Right forelimb (tissue), 1 donor: ENCODE measurements at regions not wholly inside any gene's neighbourhood (a gene's known extent, or its start where the extent isn't known, plus 50 kb on each side); places are given as distances from the start of the nearest gene placed in this dataset.

ENCODE experiments used
- DNase-seq: peaks from one replicate; pipeline ENCODE4 v3.0.0-alpha.2; 2018

DNA sequence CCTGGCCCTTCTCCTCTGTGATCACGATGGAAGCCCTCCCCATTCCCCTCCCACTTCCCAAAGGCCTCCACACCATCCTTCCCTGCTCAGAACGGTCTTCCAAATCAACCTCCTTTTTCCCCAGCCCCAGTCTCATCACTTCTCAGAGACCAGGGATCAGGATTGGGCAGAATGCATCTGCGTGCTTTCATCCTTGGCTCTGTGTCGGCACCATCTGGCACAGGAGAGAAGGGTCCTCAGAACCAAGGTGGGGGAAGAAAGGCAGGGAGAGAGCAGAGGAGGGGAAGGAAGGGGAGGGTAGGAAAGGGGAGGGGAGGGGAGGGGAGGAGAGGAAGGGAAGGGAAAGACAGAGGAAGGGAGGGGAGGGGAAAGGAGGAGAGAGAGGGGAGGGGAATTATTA is 52.4 kb upstream of the FICD start:
- no peak for DNase-seq

DNA sequence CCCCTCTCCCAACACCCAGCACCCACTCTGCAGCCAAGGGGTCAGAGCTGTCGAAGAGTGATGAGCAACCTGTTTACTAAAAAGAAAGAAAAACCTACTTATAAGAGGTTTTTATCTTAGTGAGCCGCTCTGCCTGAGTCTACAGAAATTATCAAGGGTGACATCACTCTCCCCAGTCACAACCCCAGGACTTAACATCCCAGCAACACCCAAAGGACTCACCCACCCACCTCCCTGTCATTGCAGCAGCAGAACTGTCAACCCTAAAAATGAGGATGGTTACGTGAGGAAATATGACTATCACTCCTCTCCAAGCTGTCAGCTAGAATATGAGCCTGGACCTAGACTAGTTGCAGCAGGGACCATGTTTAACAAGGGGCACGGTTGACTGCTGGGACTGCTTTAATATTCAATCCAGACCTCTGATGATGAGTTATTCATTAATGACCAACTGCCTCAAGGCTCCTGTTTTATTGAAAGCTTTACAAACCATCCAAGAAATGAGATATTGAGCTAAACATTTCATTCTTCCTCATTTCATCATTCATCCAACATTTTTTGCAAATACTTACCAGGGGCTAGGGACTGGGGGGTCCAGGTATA is 53.9 kb upstream of the FICD start:
- DNase-seq: no peak

DNA sequence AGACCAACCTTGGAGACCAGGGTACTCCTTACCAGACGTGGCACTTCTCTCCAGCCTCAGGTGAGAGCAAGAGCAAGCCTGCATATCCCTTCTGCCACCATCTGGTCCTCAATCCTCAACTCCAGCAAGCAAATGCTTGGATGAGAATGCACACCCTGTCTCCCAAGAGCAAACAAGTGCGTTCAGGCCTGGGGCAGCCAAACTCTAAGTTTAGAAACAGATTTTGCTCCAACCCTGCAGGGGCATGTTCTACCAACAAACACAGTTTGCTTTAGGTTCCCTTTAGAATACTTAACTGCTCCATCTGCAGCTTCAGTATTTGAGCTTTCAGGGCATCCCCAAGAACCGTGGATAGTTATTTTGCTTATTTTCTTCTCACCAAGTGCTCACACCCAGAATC is 55.9 kb upstream of the FICD start:
- DNase-seq: no peak

DNA sequence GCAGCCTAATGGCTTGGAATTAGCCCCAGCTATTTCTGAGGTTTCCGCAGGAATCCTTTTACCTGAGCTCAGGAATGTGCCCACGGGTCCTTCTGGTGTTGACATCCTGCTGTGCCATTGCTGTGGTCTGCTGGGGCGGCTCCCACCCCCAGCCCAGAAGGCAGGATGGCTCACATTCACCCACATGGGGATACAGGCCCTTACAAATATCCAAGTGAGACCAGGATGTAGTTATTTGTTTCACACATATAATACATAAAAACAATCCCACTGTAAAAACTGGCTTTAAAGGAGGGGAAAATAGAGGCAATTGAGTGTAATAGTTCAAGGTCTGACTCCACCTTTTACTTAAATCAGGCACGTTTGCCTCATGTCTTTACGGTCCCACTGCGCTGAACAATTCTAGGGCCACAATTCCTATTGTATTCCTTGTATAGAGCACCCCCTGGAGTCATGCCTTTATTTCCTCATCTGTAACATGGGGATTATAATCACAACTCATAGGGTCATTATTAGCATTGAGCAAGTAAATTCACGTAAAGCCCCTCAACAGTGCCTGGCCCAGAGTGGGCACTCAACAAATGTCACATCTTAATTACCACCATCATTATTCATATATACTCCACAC is 57.2 kb upstream of the FICD start:
- DNase-seq: no peak

DNA sequence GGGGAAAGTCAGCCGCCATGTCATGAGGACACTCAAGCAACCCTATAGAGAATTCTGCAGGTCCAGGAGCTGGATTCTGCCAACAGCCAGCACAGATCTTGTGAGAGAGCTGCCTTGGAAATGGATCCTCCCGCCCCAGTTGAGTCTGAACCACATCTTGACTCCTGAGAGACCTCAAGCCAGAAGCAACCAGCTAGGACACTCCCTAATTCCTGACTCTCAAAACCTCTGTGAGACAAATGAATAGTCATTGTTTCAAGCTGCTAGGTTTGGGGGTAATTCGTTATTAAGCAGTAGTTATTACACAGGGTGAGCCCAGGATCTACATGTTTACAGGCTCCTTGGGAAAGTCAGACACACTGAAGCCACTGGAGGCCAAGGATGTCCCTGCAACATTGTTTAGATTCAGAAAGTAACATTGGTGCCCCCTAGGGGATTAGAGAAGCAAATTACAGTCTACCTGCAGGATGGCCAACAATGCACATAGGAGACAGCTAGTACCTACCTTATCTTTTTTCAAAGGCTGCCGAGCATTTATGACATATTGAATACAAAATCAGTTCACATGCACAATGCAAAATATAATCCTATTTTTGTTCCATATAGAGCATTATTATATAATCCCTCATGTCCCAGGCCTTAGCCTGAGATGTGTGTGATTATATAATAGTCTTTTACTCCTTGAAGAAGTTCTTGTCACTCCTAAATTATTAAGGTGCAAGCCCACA is 57.9 kb upstream of the FICD start:
- no peak for DNase-seq

DNA sequence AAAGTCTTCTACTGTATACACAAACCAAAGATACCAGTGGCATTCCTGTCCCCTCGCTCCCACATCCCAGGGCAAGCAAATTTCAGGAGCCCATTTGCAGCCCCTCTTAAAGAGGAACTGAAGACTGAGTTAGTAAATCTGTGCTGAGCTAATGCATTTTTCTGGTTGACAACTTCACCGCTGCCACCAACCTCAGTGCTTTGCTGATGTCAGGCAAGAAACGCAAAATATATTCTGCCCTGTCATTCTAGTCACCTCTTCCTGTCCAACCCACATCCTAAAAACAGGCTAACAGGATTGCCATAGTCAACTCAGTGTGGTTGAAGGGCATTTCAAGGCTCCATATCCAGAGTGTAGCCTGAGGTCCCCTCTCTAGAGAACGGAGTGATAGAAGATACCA is 59.4 kb upstream of the FICD start:
- no peak for DNase-seq

DNA sequence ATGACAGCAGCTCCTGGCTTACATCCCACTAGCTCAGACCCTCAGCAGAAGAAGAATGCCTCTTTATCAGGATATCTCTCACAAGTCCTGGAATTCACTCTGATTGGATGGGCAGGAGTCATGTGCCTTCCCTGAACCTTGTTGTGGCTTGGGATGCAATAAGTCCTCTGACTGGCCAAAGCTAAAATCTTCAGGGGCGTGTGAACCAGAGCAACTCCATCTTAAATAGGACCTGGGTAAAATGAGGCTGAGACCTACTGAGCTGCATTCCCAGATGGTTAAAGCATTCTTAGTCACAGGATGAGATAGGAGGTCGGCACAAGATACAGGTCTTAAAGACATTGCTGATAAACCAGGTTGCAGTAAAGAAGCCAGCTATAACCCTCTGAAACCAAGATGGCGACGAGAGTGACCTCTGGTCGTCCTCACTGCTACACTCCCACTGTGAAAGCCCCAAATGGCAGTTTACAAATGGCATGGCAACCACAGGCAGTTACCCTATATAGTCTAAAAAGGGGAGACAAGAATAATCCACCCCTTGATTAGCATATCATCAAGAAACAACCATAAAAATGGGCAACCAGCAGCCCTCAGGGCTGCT is 60.4 kb upstream of the FICD start:
- DNase-seq: no peak

DNA sequence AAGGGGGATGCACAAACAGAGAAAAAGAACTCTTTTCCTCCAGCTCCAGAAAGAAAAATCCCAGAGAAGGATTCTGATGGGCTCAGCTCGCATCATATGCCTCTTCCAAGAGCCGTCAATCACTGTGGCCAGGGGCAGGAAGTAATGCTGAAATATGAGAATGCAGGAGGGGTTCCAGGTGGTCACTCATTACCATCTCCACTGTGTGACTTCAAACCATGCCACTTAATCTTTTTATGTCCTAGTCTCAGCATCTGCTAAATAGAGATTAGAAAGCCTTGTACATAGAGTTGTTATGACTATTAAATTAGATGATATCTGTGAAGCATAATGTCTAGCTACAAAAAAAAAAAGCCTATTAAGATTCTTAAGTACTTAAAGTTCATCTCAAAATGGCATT is 65.6 kb upstream of the FICD start:
- DNase-seq: no peak

DNA sequence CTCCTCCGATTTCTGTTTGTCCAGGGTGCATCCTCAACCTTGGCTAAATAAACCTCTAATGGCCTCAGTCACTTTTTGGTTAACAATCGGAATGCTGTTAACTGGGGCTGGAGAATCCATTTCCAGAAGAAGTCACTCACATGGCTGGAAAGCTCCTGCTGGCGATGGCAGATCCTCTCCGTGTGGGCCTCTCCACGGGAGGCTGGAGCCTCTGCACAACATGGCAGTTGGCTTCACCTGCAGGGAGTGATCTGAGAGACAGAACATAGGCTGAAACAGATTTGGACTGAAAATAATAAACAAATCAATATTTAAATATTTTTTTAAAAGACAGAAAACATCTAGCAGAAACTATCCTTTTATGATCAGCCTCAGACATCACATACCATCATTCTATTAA is 66.8 kb upstream of the FICD start:
- DNase-seq: no peak

DNA sequence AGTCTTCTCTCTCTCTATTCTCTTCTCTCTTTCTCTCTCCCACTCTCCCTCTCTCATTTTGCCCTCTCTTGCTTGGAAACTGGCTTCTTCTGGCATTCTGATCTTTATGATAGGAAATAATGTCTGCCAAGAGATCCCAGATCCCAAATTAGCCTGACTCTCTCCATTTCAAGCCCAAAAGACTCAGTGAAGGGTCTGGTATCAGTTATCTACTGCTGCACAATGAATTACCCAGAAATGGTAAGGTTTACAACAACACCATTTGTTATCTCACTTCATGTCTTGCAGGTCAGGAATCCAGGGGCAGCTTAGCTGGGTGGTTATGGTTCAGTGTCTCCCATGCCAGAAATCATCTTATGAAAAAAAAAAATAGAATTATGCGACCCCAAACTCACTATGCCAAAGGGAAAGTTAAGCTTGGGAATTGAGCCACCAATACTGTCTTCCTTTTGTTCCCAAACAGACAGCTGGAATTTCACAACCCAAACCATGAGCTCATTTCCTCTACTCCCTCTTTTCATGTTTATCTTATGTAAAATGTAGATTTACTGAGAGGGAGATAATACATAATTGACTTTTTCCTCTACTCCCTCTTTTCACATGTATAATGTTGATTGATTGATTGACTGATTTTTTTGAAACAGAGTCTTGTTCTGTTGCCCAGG is 67.8 kb upstream of the FICD start:
- no peak for DNase-seq

DNA sequence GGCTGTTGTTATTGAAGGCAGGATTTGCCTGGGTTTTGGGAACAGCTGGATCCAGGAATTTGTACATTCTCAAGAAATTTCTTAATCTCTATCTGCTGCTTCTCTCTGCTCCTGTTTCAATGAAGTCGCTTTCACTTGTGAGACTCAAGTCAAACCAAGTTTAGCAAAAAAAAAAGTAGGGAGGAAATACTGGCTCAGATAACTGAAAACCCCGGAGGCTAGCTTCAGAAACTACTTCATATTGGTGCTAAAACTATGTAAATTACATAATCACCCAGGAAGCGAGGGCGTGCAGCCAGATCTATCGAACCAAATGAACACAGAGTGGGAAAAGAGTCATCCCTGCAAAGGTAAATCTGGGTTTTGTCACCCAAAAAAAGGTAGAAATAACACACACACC is 68.3 kb upstream of the FICD start:
- DNase-seq: no peak

DNA sequence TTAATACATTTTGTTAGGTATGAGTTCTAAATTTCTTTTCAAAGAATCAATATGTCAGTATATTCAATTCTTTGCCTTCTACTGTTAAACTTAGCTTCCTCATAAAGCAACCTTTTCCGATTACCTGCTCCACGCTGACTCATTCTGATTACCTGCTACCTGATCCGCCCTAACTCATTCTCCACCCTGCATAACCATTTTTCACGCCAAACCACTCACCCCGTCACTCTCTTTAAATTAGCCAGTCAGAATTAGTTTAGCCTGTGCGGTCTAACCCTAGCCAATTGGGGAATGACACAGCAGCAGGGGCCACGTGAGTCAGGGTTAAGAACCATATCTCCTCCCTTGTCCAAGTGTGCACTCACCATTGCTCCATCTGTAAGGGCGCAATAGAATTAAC is 72.2 kb upstream of the FICD start:
- DNase-seq: no peak

DNA sequence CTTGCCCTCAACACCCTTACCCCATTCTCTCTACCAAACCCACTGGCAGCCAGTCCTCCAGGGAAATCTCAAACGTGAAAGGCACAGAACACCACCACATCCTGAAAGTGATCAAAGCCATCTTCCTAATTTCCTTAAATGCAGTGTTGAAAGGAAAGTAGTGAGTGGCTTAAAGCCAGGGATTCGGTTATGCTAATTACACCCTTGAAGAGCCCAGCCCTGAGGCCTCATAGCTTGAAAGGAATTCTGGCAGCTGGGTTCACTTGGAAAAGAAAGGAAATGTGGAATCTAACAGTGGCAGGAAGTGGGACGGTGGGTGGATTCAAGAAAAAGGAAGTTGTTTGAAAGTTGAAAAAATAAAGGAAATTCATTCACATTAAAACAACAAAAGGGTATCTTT is 73.0 kb upstream of the FICD start:
- DNase-seq: no peak

DNA sequence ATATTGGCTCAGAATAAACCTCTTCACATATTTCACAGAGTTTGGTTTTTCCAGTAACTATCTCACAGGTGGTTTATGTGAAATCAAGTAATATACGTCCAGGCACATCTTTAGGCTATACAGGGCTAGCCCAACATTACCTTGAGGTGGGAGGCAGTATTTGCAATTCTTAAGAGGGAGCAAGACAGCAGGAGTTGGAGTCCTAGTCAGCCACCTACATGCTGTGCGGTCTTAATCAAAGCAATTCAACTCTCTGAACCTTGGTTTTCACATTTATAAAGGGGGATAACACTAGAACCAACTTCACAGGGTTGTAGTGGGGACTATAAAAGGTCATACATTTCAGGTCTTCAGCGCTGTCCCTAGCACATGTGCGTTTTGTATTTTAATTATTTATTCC is 73.5 kb upstream of the FICD start:
- no peak for DNase-seq

DNA sequence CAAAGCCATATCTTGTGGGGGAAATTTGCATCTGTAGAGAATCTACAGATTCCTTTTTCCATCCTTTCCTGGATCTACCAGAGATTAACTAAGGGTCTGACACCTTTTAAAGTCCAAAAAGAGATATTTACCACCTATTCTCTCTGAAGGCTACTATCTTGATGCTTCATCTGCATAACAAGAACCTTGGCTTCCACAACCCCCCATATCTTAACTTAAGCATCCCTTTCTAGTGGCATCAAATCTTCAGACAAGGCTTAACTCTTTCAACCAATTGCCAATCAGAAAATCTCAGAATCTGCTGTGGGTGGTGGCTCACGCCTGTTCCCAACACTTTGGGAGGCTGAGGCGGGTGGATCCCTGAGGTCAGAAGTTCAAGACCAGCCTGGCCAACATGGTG is 74.3 kb upstream of the FICD start:
- DNase-seq: no peak

DNA sequence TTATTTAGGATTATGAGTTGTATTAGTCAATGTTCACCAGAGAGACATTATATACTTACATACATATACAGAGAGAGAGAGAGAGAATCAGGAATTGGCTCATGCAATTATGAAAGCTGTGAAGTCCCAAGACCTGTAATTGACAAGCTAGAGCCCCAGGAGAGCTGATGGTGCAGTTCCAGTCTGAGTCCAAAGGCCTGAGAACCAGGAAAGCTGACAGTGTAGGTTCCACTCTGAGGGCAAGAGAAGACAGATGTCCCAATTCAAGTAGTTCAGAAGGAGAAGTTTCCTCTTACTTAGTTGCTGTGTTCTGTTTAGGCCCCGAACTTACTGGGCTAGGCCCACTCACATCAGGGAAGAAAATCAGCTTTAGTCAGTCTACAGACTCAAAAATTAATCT is 76.4 kb upstream of the FICD start:
- no peak for DNase-seq

DNA sequence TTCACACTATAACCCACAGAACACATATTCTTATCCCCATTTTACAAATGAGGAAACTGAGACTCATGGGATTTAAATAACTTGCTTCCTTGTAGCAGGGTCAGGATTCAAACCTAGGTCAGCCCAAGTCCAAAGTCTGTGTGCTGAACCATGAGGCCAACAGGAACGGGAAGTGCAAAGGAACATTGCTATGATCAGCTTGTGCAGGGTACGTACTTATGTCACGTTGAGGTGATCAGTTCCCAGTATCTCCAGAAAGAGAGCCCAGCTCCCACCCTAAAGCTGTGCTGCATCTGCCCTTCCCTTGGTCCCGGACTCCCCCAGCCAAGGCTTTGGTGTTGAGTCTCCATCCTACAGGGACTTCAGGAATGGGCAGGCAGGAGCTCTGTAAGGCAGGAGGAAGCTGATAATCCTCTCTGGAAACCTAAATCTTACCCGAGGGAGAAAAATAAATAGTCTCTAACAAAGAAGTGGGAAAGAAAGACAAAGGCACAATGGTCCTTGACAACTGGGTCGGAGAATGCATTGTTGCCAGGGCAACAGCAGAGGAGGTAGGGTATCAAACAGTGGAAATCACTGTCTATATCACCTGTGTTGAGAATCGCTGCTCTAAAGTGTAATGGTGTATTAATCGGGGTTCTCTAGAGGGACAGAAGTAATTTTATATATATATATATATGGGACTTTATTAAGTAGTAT is 82.5 kb upstream of the FICD start:
- no peak for DNase-seq

DNA sequence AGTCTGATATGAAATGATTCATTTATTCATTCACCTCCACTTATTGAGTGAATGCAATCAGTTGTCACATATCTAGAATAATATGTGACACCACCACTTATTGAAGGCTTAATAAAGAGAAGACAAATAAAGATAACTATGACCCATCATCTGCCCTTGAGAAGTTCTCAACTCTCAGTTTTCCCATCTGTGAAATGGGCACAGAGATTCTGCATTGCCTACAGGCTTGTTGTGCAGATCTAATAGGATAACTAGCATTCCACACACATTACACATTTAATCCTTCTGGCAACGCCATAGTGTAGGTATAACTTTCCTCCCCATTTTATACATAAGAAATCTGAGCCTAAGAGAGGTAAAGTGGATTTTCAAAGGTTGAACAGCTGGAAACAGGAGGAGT is 84.2 kb upstream of the FICD start:
- no peak for DNase-seq

DNA sequence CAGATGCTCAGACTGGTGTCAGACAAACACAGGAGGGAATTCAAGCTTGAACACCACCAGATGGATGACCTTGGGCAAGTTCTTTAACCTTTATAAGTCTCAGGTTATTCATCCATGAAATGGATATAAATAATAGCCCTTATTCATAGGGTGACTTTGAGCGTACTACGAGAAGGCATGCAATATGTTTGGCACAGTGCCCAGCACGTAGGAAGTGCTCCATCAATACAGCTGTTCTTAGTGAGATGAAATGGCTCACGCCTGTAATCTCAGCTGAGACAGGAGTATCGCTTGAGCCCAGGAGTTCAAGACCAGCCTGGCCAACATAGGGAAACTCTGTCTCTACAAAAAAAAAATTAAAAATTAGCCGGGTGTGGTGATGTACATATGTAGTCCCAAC is 84.8 kb upstream of the FICD start:
- DNase-seq: no peak

DNA sequence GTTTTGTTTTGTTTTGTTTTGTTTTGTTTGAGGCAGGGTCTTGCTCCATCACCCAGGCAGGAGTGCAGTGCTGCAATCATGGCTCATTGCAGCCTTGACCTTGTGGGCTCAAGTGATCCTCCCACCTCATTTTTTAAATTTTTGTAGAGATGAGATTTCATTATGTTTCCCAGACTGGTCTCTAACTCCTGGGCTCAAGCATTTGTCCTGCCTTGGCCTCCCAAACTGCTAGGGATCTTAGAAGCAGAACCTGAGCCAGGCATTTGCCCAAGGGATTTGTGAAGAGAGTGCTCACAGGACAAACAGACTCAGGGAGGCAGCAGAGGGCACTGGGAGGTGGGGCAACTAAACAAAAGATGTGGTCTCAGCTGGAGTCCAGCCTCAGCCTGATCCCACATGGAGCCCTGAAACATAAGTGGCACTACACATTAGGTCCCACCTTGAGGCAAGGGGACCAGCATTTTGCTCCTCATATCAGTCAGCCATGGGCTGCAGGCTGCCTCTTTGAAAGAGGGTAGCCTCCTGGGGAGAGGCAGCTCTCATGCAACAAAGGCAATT is 86.2 kb upstream of the CMKLR1 start:
- no peak for DNase-seq

DNA sequence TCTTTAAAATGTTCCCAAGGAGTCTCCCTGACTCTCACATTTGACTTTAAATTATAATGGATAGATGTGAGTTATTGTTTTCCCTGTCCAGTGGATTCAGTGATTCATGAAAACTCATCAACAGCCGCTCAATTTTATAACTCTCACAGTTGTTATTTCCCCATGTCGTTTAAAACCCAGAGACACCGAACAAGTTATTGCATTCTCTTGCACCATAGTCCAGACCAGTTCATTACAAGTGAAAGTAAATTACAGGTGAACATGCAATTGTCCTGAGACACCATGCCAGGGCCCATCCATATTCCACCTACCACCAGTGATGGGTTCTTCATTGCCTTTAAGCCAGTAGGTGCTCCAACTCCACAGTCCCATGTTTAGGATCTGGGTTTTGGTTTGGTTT is 85.7 kb upstream of the CMKLR1 start:
- DNase-seq: no peak

DNA sequence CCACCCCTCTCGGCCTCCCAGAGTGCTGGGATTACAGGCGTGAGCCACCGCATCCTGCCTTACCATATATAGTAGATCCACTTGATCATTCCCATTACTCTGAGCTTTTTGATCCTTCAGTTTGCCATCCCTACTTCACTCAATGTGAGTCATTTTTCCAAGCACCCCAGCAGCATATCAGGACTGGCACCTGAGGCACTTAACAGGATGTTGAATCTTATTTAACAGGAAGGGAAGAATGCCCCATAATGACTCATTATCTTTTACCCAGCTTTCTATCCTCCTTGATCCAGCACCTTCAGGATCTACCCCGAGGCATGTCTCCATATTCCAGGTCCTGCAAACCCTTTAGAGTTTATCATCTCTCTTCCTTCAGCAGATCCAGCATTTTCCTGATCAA is 84.9 kb upstream of the CMKLR1 start:
- no peak for DNase-seq

DNA sequence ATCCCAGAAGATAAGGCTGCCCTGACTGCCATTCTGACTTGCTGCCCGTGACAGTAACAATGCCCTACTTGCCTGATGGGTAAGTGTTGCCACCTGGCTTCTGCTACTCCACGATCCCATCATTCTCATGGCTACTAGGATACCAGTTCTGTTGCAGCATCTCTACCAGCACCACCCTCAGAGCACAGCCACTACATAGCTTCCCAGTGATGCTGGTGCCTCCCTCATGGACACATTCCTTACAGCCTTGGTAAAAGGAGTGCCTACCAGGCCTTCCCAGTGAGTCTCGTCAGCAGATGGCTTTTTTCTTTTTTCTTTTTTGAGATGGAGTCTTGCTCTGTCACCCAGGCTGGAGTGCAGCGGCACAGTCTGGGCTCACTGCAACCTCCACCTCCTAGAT is 84.4 kb upstream of the CMKLR1 start:
- no peak for DNase-seq
